ENCODE measurements at regions not wholly inside any gene's neighbourhood (a gene's known extent, or its start where the extent isn't known, plus 50 kb on each side); places are given as distances from the start of the nearest gene placed in this dataset.

- no peak for DNase-seq (ENCODE audit: low read depth, low spot score)
- CTCF ChIA-PET: no interaction called here
Observed at GRCh38 chr5:96318569-96319110, 114.4 kb downstream of the PCSK1 start.

More at GRCh38 chr5:96318569-96319110, 114.4 kb downstream of the PCSK1 start:
- no peak overlapping the region for H3K4me3 ChIP-seq (replicated peaks in 1 of 2; ENCODE audit: low read depth in 1 of 2, low read length in 2 of 2)
- ChIA-PET RAD21 (ENCODE audit: low non-redundant PET in 1 of 2, low total read pairs in 2 of 2, uncharacterized antibody in 2 of 2, unreplicated experiment in 2 of 2) (no interaction called here), POLR2A (no interaction called here)
- no peaks in the 10 kb centered on the region for H3K79me2 ChIP-seq (ENCODE audit: insufficient read depth, low read length)
- H3K9me2 ChIP-seq (ENCODE audit: insufficient read depth): no peaks in the 10 kb centered on the region
- H2AFZ ChIP-seq (ENCODE audit: low read depth, low read length, poor library complexity, severe bottlenecking): no peak overlapping the region
- no peak overlapping the region for H3K27ac ChIP-seq (ENCODE audit: low read depth, low read length)
- BruUV-seq (replicated peaks): no TSS peak
- ATAC-seq: no peak
- intact Hi-C loops (cut with micrococcal nuclease): no loop called here
- H3K27me3 ChIP-seq (ENCODE audit: insufficient read depth, low read length): no peaks in the 10 kb centered on the region
- H3K4me2 ChIP-seq (ENCODE audit: low read length): no peak overlapping the region
- no peak overlapping the region for H3K9ac ChIP-seq (ENCODE audit: low read length)
- H4K20me1 ChIP-seq (ENCODE audit: insufficient read depth): no peaks in the 10 kb centered on the region
- no peaks in the 10 kb centered on the region for H3K9me3 ChIP-seq (ENCODE audit: control insufficient read depth in 1 of 2, insufficient read depth in 1 of 2, low read depth in 1 of 2, low read length in 2 of 2)
- no peaks in the 10 kb centered on the region for H3K36me3 ChIP-seq (ENCODE audit: control insufficient read depth in 1 of 2, insufficient read depth in 2 of 2, low read length in 2 of 2)
- TF ChIP-seq EGR1 (IDR thresholded peaks at IDR 0.05; ENCODE audit: low read depth): no peak
- TF ChIP-seq, protein P1, sequence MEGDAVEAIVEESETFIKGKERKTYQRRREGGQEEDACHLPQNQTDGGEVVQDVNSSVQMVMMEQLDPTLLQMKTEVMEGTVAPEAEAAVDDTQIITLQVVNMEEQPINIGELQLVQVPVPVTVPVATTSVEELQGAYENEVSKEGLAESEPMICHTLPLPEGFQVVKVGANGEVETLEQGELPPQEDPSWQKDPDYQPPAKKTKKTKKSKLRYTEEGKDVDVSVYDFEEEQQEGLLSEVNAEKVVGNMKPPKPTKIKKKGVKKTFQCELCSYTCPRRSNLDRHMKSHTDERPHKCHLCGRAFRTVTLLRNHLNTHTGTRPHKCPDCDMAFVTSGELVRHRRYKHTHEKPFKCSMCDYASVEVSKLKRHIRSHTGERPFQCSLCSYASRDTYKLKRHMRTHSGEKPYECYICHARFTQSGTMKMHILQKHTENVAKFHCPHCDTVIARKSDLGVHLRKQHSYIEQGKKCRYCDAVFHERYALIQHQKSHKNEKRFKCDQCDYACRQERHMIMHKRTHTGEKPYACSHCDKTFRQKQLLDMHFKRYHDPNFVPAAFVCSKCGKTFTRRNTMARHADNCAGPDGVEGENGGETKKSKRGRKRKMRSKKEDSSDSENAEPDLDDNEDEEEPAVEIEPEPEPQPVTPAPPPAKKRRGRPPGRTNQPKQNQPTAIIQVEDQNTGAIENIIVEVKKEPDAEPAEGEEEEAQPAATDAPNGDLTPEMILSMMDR (IDR thresholded peaks at IDR 0.05 in 2 of 3, conservative IDR thresholded peaks at IDR 0.05 in 1 of 3; ENCODE audit: borderline replicate concordance in 1 of 3, insufficient read depth in 1 of 3, low read depth in 2 of 3, low read length in 2 of 3): no peak
- no peak for TF ChIP-seq CBX3 (IDR thresholded peaks at IDR 0.05; ENCODE audit: low read depth)
- TF ChIP-seq ZBTB33 (IDR thresholded peaks at IDR 0.05; ENCODE audit: extremely low read depth, insufficient replicate concordance, low read length): no peak
- TF ChIP-seq CEBPB (IDR thresholded peaks at IDR 0.05; ENCODE audit: low read depth): no peak
- TF ChIP-seq YY1 (IDR thresholded peaks at IDR 0.05; ENCODE audit: extremely low read depth, insufficient replicate concordance, low read depth, low read length): no peak
- TF ChIP-seq, protein P2, sequence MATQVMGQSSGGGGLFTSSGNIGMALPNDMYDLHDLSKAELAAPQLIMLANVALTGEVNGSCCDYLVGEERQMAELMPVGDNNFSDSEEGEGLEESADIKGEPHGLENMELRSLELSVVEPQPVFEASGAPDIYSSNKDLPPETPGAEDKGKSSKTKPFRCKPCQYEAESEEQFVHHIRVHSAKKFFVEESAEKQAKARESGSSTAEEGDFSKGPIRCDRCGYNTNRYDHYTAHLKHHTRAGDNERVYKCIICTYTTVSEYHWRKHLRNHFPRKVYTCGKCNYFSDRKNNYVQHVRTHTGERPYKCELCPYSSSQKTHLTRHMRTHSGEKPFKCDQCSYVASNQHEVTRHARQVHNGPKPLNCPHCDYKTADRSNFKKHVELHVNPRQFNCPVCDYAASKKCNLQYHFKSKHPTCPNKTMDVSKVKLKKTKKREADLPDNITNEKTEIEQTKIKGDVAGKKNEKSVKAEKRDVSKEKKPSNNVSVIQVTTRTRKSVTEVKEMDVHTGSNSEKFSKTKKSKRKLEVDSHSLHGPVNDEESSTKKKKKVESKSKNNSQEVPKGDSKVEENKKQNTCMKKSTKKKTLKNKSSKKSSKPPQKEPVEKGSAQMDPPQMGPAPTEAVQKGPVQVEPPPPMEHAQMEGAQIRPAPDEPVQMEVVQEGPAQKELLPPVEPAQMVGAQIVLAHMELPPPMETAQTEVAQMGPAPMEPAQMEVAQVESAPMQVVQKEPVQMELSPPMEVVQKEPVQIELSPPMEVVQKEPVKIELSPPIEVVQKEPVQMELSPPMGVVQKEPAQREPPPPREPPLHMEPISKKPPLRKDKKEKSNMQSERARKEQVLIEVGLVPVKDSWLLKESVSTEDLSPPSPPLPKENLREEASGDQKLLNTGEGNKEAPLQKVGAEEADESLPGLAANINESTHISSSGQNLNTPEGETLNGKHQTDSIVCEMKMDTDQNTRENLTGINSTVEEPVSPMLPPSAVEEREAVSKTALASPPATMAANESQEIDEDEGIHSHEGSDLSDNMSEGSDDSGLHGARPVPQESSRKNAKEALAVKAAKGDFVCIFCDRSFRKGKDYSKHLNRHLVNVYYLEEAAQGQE (IDR thresholded peaks at IDR 0.05; ENCODE audit: low read depth): no peak
- no peak for TF ChIP-seq ZFX (IDR thresholded peaks at IDR 0.05)
- no peak for TF ChIP-seq POLR2AphosphoS5 (IDR thresholded peaks at IDR 0.05; ENCODE audit: low read depth, low read length)
- TF ChIP-seq TCF7L2 (IDR thresholded peaks at IDR 0.05; ENCODE audit: borderline replicate concordance, extremely low read depth, insufficient read depth, insufficient read length): no peak
- TF ChIP-seq, protein P3, sequence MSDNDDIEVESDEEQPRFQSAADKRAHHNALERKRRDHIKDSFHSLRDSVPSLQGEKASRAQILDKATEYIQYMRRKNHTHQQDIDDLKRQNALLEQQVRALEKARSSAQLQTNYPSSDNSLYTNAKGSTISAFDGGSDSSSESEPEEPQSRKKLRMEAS (IDR thresholded peaks at IDR 0.05): no peak
- no peak for TF ChIP-seq ZNF274 (IDR thresholded peaks at IDR 0.05; ENCODE audit: low read depth, low read length)
- TF ChIP-seq SIN3A (IDR thresholded peaks at IDR 0.05; ENCODE audit: low read depth): no peak
- TF ChIP-seq JUND (IDR thresholded peaks at IDR 0.05): no peak
- no peak for TF ChIP-seq EZH2 (IDR thresholded peaks at IDR 0.05)
- peaks cover 6 to 17% of the 10 kb centered on the region in 2 experiments; a peak in 3 of 4 replicates for H3K4me1 ChIP-seq (ENCODE audit: control insufficient read depth in 1 of 2, insufficient read depth in 2 of 2, low read length in 2 of 2)

Measured in HCT116 (cell line).